Skeletal muscle tissue (tissue), 3 donors: ENCODE measurements at regions not wholly inside any gene's neighbourhood (a gene's known extent, or its start where the extent isn't known, plus 50 kb on each side); places are given as distances from the start of the nearest gene placed in this dataset.

Source experiments
- H3K27ac ChIP-seq: one replicate; pipeline ENCODE4 v1.7.0; 2013; ENCODE audit warnings: mild to moderate bottlenecking, low read depth, low read length, inconsistent platforms
- H3K27me3 ChIP-seq, 3 donors: one replicate each; pipeline ENCODE4 v1.7.0; 2013; ENCODE audit warnings: low read length in 3 of 3; ENCODE audit not compliant: control insufficient read depth in 3 of 3, insufficient read depth in 3 of 3
- H3K36me3 ChIP-seq, 3 donors: one replicate each; pipeline ENCODE4 v1.7.0; 2013; ENCODE audit warnings: low read length in 3 of 3; ENCODE audit not compliant: control insufficient read depth in 3 of 3, insufficient read depth in 3 of 3
- H3K4me1 ChIP-seq, 3 donors: one replicate each; pipeline ENCODE4 v1.7.0; 2013; ENCODE audit warnings: low read length in 3 of 3, mild to moderate bottlenecking in 3 of 3; ENCODE audit not compliant: control insufficient read depth in 3 of 3, insufficient read depth in 3 of 3
- H3K4me3 ChIP-seq, 3 donors: one replicate each; pipeline ENCODE4 v1.7.0; 2013; ENCODE audit warnings: low read length in 3 of 3
- H3K9ac ChIP-seq, 3 donors: one replicate each; pipeline ENCODE4 v1.7.0; 2013; ENCODE audit warnings: low read length in 3 of 3, mild to moderate bottlenecking in 3 of 3, moderate library complexity in 2 of 3, low read depth in 1 of 3
- H3K9me3 ChIP-seq, 3 donors: one replicate each; pipeline ENCODE4 v1.7.0; 2013; ENCODE audit warnings: low read length in 3 of 3; ENCODE audit not compliant: control insufficient read depth in 3 of 3
- donor health status: Osteomylitis.

DNA sequence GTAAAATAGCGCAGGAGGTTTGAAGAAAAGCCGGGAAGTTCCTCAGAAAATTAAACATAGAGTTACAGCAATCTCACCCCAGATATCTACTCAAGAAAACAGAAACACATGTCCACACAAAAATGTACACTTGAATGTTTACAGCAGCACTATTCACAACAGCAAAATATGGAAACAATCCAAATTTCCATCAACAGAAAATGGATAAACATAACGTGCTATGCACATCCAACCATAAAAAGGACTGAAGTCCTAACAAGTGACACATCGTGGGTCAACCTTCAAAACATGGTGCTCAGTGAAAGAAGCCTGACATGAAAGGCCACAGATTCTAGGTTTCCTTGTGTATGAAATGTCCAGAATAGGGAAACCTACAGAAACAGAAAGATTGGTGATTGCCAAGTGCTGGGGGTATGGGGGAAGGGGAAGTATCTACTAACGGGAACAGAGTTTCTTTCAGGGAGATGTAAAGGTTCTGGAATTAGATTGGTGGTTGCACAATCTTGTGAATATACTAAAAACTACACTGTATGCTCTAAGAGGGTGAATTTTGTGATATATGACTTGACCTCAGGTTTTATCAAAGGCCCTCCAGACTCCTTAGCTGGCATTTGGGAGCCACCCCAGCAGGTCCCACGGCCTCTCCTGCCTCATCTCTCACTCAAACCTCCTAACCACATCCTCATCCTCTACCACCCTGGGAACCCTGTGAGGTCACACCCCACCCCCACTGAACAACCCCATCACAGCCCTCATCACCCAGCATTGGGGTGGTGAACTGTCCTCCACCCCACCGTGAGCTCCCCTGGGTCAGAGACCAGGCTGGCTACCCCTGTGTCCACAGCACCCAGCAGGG is 69.2 kb upstream of the PRR5 start:
- Histone ChIP-seq H3K9me3 (no peaks in the 10 kb centered on the region), H3K4me3 (no peak overlapping the region), H3K4me1 (no peaks in the 10 kb centered on the region), H3K27me3 (peaks cover 0 to 3% (median under 1%) of the 10 kb centered on the region in 3 donors), H3K9ac (no peak overlapping the region), H3K36me3 (no peaks in the 10 kb centered on the region), H3K27ac (no peak overlapping the region)

DNA sequence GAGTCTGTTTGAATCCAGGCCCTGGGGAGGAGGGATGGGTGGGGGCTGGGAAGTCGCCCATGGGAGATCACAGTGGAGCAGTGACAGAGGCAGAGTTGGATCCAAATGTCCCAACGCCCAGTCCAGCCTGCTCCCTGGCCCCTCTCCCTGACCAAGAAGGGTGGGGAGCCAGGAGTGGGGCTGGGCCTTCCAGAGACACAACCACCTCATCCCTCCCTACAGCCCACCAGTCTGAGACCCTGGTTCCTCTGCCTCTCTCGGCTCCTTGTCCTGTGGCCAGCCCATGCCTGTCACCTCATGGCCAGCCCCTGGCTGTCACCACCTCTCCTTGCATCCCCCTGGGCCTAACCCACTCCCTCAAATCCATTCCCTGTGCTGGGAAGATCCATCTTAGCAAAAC is 71.2 kb upstream of the PRR5 start:
- Histone ChIP-seq H3K4me3 (no peak overlapping the region), H3K9ac (no peak overlapping the region), H3K4me1 (no peaks in the 10 kb centered on the region), H3K27ac (no peak overlapping the region), H3K27me3 (peaks cover under 1 to 11% (median 9%) of the 10 kb centered on the region in 3 donors), H3K36me3 (no peaks in the 10 kb centered on the region), H3K9me3 (no peaks in the 10 kb centered on the region)

DNA sequence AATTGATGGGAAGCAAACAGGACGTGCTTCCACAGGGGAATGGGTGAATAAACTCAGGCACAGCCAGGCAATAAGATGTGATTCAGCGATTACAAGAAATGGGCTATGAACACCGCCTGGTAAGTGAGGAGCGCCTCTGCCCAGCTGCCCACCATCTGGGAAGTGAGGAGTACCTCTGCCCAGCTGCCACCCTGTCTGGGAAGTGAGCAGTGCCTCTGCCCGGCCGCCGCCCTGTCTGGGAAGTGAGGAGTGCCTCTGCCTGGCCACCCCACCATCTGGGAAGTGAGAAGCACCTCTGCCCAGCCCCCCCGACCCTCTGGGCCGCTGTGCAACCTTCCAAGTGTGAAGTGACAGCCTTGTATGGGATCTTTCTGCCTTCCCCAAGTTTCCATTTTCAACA is 73.2 kb upstream of the PRR5 start:
- no peak overlapping the region for H3K27ac ChIP-seq
- H3K4me1 ChIP-seq = no peaks in the 10 kb centered on the region
- H3K9ac ChIP-seq = no peak overlapping the region
- peaks cover 5 to 20% (median 11%) of the 10 kb centered on the region in 3 donors for H3K27me3 ChIP-seq
- H3K36me3 ChIP-seq = no peaks in the 10 kb centered on the region
- H3K4me3 ChIP-seq = no peak overlapping the region
- H3K9me3 ChIP-seq = no peaks in the 10 kb centered on the region

DNA sequence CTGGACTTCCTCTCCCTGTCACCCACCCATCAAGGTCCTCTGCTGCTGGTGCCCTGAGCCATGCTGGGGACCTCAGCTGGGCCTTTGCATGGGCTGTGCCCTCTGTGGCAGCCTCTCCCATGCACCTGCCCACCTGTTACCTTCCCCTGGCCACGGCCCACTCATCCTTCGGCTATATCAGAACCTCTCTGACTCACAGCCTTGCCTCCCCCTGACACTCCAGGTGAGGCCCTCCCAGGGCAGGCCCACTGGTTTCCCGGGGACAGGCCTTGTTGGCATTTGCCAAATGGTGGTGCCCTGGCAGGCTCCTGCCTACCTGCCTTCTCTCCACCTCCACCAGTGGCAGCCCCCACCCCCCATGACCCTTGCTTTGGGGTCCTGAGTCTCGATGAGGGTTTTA is 73.7 kb upstream of the PRR5 start:
- Histone ChIP-seq H3K9ac (no peak overlapping the region), H3K27me3 (peaks cover 5 to 24% (median 11%) of the 10 kb centered on the region in 3 donors), H3K4me1 (no peaks in the 10 kb centered on the region), H3K9me3 (no peaks in the 10 kb centered on the region), H3K36me3 (no peaks in the 10 kb centered on the region), H3K27ac (no peak overlapping the region), H3K4me3 (no peak overlapping the region)

DNA sequence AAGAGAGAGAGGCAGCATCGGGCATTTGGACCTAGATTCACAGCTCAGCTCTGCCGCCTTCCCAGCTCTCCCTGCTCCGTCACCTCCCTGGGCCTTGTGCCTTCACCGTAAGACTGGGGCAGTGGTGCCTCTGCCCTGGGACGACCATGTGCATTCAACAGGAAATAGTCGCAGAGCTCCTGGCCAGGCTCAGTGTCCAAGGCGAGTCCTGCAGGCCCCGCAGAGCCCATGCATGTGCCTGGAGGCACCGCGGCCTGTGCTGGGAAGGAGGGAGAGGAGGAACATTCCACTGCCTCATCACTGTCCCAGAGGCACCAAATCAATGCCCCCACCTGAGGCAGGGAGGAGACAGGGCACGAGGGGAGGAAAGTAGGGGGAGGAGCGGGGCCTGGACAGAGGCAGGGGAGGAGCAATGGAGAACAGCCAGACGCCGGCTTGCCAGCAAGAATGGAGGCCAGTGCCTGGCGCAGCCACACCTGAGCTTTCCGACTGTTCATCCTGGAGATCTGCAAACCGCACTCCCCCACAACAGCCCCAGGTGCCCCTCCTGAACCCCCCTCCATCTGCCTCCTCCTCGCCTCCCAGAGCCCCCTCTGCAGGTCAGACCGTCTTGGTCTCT is 74.4 kb upstream of the PRR5 start:
- H3K36me3 ChIP-seq = no peaks in the 10 kb centered on the region
- no peak overlapping the region for H3K4me3 ChIP-seq
- H3K4me1 ChIP-seq = no peaks in the 10 kb centered on the region
- no peak overlapping the region for H3K27ac ChIP-seq
- H3K9me3 ChIP-seq = no peaks in the 10 kb centered on the region
- H3K9ac ChIP-seq = no peak overlapping the region
- H3K27me3 ChIP-seq = peaks cover 6 to 27% (median 13%) of the 10 kb centered on the region in 3 donors

DNA sequence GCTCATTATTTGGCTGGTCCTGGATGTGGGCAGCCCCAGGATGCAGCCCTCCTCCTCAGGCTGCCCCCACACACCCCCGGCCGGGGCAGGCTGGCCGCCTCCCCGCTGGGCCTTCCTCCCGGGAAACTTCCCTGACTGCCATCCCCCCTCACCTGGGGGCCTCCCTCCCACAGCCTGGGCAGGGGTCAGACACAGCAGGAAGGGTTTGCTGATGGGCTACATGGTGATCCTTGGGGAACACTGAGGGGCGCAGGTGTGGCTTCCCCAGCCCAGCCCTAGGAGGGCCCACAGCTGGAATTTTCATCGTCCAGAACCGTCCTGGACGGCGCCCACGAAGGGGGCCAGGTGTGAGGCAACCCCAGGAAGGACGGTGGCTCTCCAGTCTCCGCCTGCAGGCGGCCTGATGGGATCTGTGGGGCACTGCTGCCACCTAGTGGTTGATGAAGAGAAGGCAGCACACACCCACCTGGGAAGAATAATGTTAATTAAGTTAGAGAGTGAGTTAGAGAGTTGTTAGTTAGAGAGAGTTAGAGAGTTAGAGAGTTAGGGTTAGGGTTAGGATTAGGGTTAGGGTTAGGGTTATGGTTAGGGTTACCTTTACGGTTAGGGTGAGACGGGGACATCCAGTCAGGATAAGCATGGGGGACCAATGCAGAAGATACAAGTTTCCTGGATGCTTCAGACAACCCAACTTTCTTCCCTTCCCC is 75.9 kb upstream of the PRR5 start:
- Histone ChIP-seq H3K9ac (no peak overlapping the region), H3K27me3 (peaks cover 12 to 34% (median 20%) of the 10 kb centered on the region in 3 donors), H3K4me1 (no peaks in the 10 kb centered on the region)

DNA sequence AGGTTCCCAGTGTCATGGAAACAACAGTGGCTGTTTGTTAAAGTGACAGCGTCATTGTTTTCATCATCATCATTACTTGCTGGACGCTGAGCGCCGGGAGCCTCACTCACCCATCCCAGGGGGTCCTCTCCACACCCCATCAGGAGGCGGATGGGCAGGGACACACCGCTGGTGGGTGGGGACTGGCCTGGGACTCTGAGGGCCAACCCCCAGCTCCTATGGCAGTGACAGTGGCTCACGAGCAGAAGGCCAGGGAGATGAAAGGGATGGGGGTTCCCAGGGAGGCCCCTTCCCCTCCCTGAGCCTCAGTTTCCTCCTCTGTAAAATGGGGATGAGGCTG is 76.6 kb upstream of the PRR5 start:
- H3K36me3 ChIP-seq = no peaks in the 10 kb centered on the region
- no peak overlapping the region for H3K27ac ChIP-seq
- no peak overlapping the region for H3K9ac ChIP-seq
- H3K4me3 ChIP-seq = no peak overlapping the region
- peaks cover 18 to 41% (median 27%) of the 10 kb centered on the region in 3 donors for H3K27me3 ChIP-seq
- H3K9me3 ChIP-seq = no peaks in the 10 kb centered on the region
- no peaks in the 10 kb centered on the region for H3K4me1 ChIP-seq

More for the DNA sequence above, 75.9 kb upstream of the PRR5 start:
- Histone ChIP-seq H3K27ac (no peak overlapping the region), H3K9me3 (no peaks in the 10 kb centered on the region), H3K36me3 (no peaks in the 10 kb centered on the region), H3K4me3 (no peak overlapping the region)

DNA sequence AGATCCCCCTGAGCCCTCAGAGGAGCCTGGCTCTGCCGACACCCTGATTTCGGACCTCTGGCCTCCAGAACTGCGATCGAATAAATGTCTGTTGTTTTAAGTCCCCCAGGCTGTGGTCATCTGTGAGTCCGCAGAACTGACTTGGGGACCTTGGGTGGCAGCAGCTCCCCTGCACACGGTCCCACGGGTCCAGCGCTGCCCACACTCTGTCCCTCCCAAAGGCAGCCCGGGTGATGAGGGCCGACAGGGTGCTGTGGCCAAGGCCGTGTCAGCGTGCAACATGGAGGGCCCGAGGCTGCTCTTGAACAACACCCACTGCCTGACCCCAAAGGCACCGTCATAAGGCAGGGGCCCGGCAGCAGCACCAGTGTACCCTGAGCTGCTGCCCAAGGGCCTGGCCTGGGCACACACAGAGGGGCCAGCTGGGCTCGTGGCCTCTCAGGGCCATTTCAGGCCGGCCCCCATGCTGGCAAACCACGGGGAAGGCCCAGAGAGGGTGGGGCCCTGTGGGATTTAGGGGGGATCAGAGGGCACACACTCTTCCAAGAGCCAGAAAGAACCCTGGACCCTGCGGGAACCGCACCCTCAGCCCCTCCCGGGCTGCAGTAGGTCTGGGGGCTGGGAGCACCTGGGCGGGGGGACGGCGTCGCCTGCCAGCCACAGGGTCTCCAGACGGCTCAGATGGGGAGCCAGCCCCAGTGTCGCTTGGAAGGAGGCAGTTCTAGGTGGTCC is 77.1 kb upstream of the PRR5 start:
- Histone ChIP-seq H3K36me3 (no peaks in the 10 kb centered on the region), H3K27me3 (peaks cover 24 to 45% (median 32%) of the 10 kb centered on the region in 3 donors), H3K9ac (no peak overlapping the region), H3K9me3 (no peaks in the 10 kb centered on the region), H3K4me1 (peaks cover 0 to 3% (median 2%) of the 10 kb centered on the region in 3 donors), H3K4me3 (no peak overlapping the region), H3K27ac (no peak overlapping the region)

DNA sequence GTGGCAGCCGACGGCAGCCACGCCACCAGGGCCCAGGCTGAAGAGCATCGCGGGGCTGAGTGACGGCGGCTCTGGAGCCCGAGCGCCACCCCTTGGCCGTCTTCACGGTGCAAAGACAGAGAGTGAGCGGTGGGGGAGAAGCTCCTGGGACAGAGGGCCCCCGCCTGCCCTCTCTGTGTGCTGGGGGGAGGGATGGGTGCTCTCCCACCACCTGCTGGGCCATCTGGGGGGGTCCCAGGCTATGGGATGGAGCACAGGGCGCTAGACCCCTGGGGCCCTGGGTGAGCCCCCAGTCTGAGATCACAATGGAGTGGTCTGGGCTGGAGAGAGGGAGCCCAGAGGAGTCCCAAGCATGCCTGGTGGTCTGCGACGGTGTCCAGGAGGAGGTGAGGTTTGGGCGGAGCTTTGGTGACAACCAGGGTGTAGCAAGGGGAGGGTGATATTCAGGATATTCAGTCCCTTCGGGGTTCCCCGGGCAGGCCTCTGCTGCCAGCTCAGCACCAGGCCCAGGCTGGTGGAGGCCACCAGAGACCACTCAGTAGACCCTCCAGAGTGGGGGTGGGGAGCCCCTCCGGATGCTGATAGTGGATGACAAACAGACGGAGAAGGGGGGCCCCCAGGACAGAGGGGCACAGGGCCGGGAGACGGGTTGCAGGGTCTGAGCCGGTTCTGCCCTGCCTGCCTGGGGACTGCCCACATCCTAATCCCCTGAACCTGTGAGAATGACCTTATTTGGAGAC is 78.1 kb upstream of the PRR5 start:
- Histone ChIP-seq H3K4me3 (no peak overlapping the region), H3K27me3 (peaks cover 33 to 53% (median 41%) of the 10 kb centered on the region in 3 donors), H3K4me1 (peaks cover 0 to 6% (median 4%) of the 10 kb centered on the region in 3 donors), H3K36me3 (no peaks in the 10 kb centered on the region), H3K27ac (no peak overlapping the region), H3K9ac (no peak overlapping the region), H3K9me3 (no peaks in the 10 kb centered on the region)
